Neural crest cell (in vitro differentiated cells): ENCODE measurements at regions not wholly inside any gene's neighbourhood (a gene's known extent, or its start where the extent isn't known, plus 50 kb on each side); places are given as distances from the start of the nearest gene placed in this dataset.

Experiments
- DNase-seq: peaks from one replicate; pipeline ENCODE4 v3.0.0; 2021; ENCODE audit warnings: low read depth, mixed read lengths, low spot score
- H3K27ac Mint-ChIP-seq: one replicate; pipeline ENCODE4 v1.8.0; 2021; ENCODE audit warnings: mild to moderate bottlenecking, mixed read lengths; ENCODE audit not compliant: unreplicated experiment
- H3K27me3 Mint-ChIP-seq: 2 replicates; pipeline ENCODE4 v1.8.0; 2021; ENCODE audit warnings: low read depth, mild to moderate bottlenecking, mixed read lengths
- H3K36me3 Mint-ChIP-seq: 2 replicates; pipeline ENCODE4 v1.8.0; 2021; ENCODE audit warnings: low read depth, mild to moderate bottlenecking, mixed read lengths
- H3K4me1 Mint-ChIP-seq: 2 replicates; pipeline ENCODE4 v1.8.0; 2021; ENCODE audit warnings: mixed read lengths
- H3K4me3 Mint-ChIP-seq: one replicate; pipeline ENCODE4 v1.8.0; 2021; ENCODE audit warnings: mild to moderate bottlenecking, mixed read lengths
- H3K9me3 Mint-ChIP-seq: 2 replicates; pipeline ENCODE4 v1.8.0; 2021; ENCODE audit warnings: mixed read lengths
- TF ChIP-seq, protein P1 (sequence below): fragments of 200-600 bp; sonication (generic); conservative IDR thresholded peaks from 2 replicates; pipeline ENCODE4 v1.5.0; 2021; ENCODE audit warnings: antibody characterized with exemption, mild to moderate bottlenecking

DNA sequence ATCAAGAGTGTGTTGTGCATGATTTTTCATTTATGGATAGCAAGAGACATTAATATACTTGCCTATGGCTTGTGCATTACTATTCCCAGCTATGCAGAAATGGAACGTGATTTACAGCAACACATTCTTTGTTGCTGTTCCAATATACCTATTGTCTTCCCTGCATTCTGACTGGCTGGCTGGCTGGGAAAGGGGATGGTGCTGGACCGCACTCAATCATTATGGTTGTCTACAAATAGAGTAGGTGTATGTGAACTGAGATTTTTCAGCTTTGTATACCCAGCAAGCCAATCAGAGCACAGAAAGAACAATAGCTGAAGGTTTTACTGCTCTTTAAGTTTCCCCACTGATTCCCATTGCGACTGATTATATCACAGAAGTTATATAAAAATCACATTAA, 167.5 kb downstream of the ATG4C start:
- Mint-ChIP-seq H3K9me3 (no peaks in the 10 kb centered on the region), H3K36me3 (no peaks in the 10 kb centered on the region), H3K27me3 (peaks cover 24% of the 10 kb centered on the region), H3K27ac (no peak overlapping the region), H3K4me1 (peaks cover 24% of the 10 kb centered on the region), H3K4me3 (no peak overlapping the region)
- TF ChIP-seq, protein P1, sequence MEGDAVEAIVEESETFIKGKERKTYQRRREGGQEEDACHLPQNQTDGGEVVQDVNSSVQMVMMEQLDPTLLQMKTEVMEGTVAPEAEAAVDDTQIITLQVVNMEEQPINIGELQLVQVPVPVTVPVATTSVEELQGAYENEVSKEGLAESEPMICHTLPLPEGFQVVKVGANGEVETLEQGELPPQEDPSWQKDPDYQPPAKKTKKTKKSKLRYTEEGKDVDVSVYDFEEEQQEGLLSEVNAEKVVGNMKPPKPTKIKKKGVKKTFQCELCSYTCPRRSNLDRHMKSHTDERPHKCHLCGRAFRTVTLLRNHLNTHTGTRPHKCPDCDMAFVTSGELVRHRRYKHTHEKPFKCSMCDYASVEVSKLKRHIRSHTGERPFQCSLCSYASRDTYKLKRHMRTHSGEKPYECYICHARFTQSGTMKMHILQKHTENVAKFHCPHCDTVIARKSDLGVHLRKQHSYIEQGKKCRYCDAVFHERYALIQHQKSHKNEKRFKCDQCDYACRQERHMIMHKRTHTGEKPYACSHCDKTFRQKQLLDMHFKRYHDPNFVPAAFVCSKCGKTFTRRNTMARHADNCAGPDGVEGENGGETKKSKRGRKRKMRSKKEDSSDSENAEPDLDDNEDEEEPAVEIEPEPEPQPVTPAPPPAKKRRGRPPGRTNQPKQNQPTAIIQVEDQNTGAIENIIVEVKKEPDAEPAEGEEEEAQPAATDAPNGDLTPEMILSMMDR = no peak
- DNase-seq = no peak

DNA sequence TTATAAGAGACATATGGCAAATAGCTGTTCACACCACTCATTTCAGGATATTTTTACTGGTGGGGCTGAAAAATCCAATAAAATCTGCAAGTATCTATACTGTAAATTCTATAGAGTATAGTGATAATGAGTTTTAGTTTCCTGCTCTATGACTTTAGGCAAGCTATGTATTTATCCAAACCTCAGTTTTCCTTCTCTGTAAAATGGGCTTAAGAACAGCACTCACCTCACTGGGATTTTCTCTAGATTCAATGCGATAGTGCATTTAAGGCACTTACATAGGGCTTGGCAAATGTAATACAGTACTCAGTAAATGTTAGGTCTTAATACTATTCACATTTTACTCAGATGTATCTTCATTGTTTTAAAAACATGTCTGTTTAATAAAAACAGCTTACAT, 168.7 kb downstream of the ATG4C start:
- Mint-ChIP-seq H3K9me3 (peaks cover 2% of the 10 kb centered on the region), H3K27me3 (peaks cover 24% of the 10 kb centered on the region), H3K36me3 (no peaks in the 10 kb centered on the region), H3K4me3 (no peak overlapping the region), H3K4me1 (peaks cover 24% of the 10 kb centered on the region), H3K27ac (no peak overlapping the region)
- TF ChIP-seq, protein P1 = no peak
- DNase-seq = no peak

DNA sequence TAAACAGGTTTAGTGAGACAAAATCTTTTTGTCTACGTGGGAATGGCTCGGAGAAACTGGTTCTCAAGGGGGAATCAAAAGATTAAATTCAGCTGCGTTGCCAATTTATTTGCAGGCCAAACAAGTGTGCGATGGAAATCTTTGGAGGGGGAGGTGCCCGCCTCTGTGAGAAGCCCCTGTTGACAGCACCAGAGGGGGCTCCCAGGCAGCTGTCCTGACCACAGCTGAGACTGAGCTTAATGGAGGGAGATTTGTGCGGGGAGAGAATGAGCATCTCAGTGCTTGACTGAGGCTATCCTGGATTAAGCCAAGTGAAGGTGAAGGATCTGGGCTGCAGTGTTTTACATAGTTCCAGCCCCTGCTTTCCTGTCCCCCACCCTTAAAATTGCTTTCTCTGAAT, 169.7 kb downstream of the ATG4C start:
- H3K4me1 Mint-ChIP-seq = peaks cover 24% of the 10 kb centered on the region
- H3K27me3 Mint-ChIP-seq = peaks cover 24% of the 10 kb centered on the region
- no peak overlapping the region for H3K27ac Mint-ChIP-seq
- no peak for DNase-seq
- H3K36me3 Mint-ChIP-seq = no peaks in the 10 kb centered on the region
- no peak overlapping the region for H3K4me3 Mint-ChIP-seq
- peaks cover 2% of the 10 kb centered on the region for H3K9me3 Mint-ChIP-seq
- TF ChIP-seq, protein P1 = no peak

DNA sequence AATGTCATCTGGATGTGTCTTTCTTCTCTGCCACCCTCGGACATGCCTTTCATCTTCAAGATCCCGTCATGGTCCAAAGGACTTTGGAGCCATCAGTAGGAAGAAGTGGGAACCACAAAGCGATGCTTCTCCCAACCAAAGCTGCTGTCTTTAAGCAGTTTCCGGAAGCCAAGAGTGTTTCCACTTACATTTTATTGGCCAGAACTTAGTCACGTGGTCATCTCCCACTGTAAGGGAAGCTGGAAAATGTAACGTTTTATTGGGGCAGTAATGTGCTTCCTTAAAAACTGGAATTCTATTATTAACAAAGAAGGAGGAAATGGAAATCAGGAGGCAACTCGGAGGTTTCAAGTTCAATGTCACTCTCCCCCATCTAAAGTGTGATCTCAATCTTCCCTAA, 170.8 kb downstream of the ATG4C start:
- no peak overlapping the region for H3K4me3 Mint-ChIP-seq

DNA sequence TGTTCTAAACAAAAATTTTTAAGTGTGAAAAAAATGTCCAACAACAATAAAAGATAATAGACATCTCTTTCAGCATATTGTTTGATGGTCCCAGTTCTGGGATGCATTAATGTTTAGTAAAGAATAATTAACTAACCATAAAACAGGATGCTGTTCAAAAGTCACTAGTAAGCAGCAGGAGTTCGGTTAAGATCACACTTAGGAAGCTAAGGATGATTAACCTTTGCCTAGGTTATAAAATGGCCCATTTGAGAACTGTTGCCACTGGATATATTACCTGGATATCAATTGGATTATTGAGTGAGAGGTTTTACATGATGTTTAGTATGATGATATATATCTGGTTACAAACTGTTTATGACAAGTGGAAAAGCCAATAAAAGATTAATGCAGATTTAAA, 171.7 kb downstream of the ATG4C start:
- peaks cover 17% of the 10 kb centered on the region for H3K27me3 Mint-ChIP-seq
- H3K27ac Mint-ChIP-seq = no peak overlapping the region
- H3K4me3 Mint-ChIP-seq = no peak overlapping the region
- H3K4me1 Mint-ChIP-seq = peaks cover 24% of the 10 kb centered on the region
- TF ChIP-seq, protein P1 = no peak
- no peak for DNase-seq
- H3K9me3 Mint-ChIP-seq = peaks cover 2% of the 10 kb centered on the region
- H3K36me3 Mint-ChIP-seq = no peaks in the 10 kb centered on the region

More for the DNA sequence above, 170.8 kb downstream of the ATG4C start:
- no peak overlapping the region for H3K27ac Mint-ChIP-seq
- peaks cover 20% of the 10 kb centered on the region for H3K27me3 Mint-ChIP-seq
- peaks cover 24% of the 10 kb centered on the region for H3K4me1 Mint-ChIP-seq
- no peak for DNase-seq
- H3K36me3 Mint-ChIP-seq = no peaks in the 10 kb centered on the region
- TF ChIP-seq, protein P1 = no peak
- H3K9me3 Mint-ChIP-seq = peaks cover 2% of the 10 kb centered on the region
